WERI-Rb-1 (cell line): ENCODE measurements at regions not wholly inside any gene's neighbourhood (a gene's known extent, or its start where the extent isn't known, plus 50 kb on each side); places are given as distances from the start of the nearest gene placed in this dataset.

ENCODE experiments used
- DNase-seq: peaks from one replicate; pipeline ENCODE4 v3.0.0-alpha.2; 2020
- H3K27ac ChIP-seq: fragments of 250-450 bp; sonication (Bioruptor Pico); 2 replicates; pipeline ENCODE4 v1.5.1; 2020; ENCODE audit warnings: mild to moderate bottlenecking, moderate library complexity
- H3K27me3 ChIP-seq: fragments of 250-450 bp; sonication (Bioruptor Pico); 2 replicates; pipeline ENCODE4 v1.5.1; 2021; ENCODE audit warnings: mild to moderate bottlenecking, low read depth, moderate library complexity; ENCODE audit not compliant: insufficient read depth, severe bottlenecking
- H3K36me3 ChIP-seq: fragments of 250-450 bp; sonication (Bioruptor Pico); 2 replicates; pipeline ENCODE4 v1.5.1; 2020; ENCODE audit warnings: mild to moderate bottlenecking, moderate library complexity
- H3K4me3 ChIP-seq: 2 replicates; pipeline ENCODE4 v1.5.1; 2011; ENCODE audit warnings: low read depth, mild to moderate bottlenecking, control low read depth, low read length
- H3K9me3 ChIP-seq: fragments of 250-450 bp; sonication (Bioruptor Pico); 2 replicates; pipeline ENCODE4 v1.5.1; 2021; ENCODE audit warnings: mild to moderate bottlenecking, moderate library complexity; ENCODE audit not compliant: severe bottlenecking
- CTCF ChIP-seq: IDR thresholded peaks from 2 replicates; pipeline ENCODE4 v1.5.1; 2011; ENCODE audit warnings: low read depth, mild to moderate bottlenecking, control low read depth, inconsistent platforms, low read length

- H3K36me3 ChIP-seq: no peaks in the 10 kb centered on the region
- no peak for TF ChIP-seq CTCF
- no peaks in the 10 kb centered on the region for H3K27me3 ChIP-seq
- H3K9me3 ChIP-seq: peaks cover 8% of the 10 kb centered on the region
- no peak overlapping the region for H3K27ac ChIP-seq
- no peak for DNase-seq
- H3K4me3 ChIP-seq: no peak overlapping the region
These were observed 93.8 kb downstream of the TRIM29 start for GRCh38 chr11:120044011-120044675.

GRCh38 chr11:120043328-120043945 lies 94.5 kb downstream of the TRIM29 start:
- Histone ChIP-seq H3K27me3 (no peaks in the 10 kb centered on the region), H3K4me3 (no peak overlapping the region), H3K27ac (no peak overlapping the region), H3K36me3 (no peaks in the 10 kb centered on the region), H3K9me3 (peaks cover 8% of the 10 kb centered on the region)
- no peak for DNase-seq
- TF ChIP-seq CTCF: no peak

GRCh38 chr11:120041625-120042024 lies 96.3 kb downstream of the TRIM29 start:
- Histone ChIP-seq H3K27ac (no peak overlapping the region), H3K36me3 (no peaks in the 10 kb centered on the region), H3K9me3 (peaks cover 7% of the 10 kb centered on the region), H3K4me3 (no peak overlapping the region), H3K27me3 (no peaks in the 10 kb centered on the region)
- DNase-seq: no peak
- TF ChIP-seq CTCF: no peak

- H3K27ac ChIP-seq: no peak overlapping the region
- no peak overlapping the region for H3K4me3 ChIP-seq
- no peak for TF ChIP-seq CTCF
- H3K36me3 ChIP-seq: no peaks in the 10 kb centered on the region
- no peak for DNase-seq
- H3K27me3 ChIP-seq: no peaks in the 10 kb centered on the region
- H3K9me3 ChIP-seq: peaks cover 7% of the 10 kb centered on the region
These were observed 97.6 kb downstream of the TRIM29 start for GRCh38 chr11:120040151-120040840.

- Histone ChIP-seq H3K27me3 (no peaks in the 10 kb centered on the region), H3K36me3 (no peaks in the 10 kb centered on the region), H3K4me3 (no peak overlapping the region), H3K27ac (no peak overlapping the region), H3K9me3 (peaks cover 7% of the 10 kb centered on the region)
- no peak for DNase-seq
- TF ChIP-seq CTCF: no peak
These were observed 98.9 kb downstream of the TRIM29 start for GRCh38 chr11:120039039-120039438.
